C4-2B (cell line): ENCODE measurements at regions not wholly inside any gene's neighbourhood (a gene's known extent, or its start where the extent isn't known, plus 50 kb on each side); places are given as distances from the start of the nearest gene placed in this dataset.
A peak's percentile ranks its signal among the peaks of the same experiment; 100 is the strongest.

Experiments
- H3K27ac ChIP-seq: fragments of 450-650 bp; 2 replicates; pipeline ENCODE4 v1.5.1; 2017
- CTCF ChIP-seq: fragments of 450-650 bp; conservative IDR thresholded peaks from 2 replicates; pipeline ENCODE4 v1.5.1; 2017; ENCODE audit warnings: mild to moderate bottlenecking
- ZFX ChIP-seq: fragments of 450-650 bp; IDR thresholded peaks from 2 replicates; pipeline ENCODE4 v1.6.1; 2017

- TF ChIP-seq ZFX = no peak
- TF ChIP-seq CTCF = no peak
- no peak overlapping the region for H3K27ac ChIP-seq
These were observed 356.1 kb downstream of the OTOL1 start for GRCh38 chr3:161852744-161853143.

GRCh38 chr3:161854232-161854771 lies 357.7 kb downstream of the OTOL1 start:
- H3K27ac ChIP-seq = no peak overlapping the region
- TF ChIP-seq ZFX = no peak
- TF ChIP-seq CTCF = peak; percentile 64

GRCh38 chr3:161859057-161859456 lies 362.4 kb downstream of the OTOL1 start:
- TF ChIP-seq CTCF (no peak), ZFX (no peak)
- no peak overlapping the region for H3K27ac ChIP-seq

- H3K27ac ChIP-seq = no peak overlapping the region
- TF ChIP-seq CTCF (no peak), ZFX (no peak)
These were observed 363.4 kb downstream of the OTOL1 start for GRCh38 chr3:161859865-161860450.

GRCh38 chr3:161863775-161864174 lies 367.2 kb downstream of the OTOL1 start:
- no peak for TF ChIP-seq CTCF
- TF ChIP-seq ZFX = no peak
- H3K27ac ChIP-seq = no peak overlapping the region

GRCh38 chr3:161866176-161866575 lies 369.6 kb downstream of the OTOL1 start:
- TF ChIP-seq ZFX = no peak
- no peak for TF ChIP-seq CTCF
- no peak overlapping the region for H3K27ac ChIP-seq

- TF ChIP-seq ZFX = no peak
- no peak overlapping the region for H3K27ac ChIP-seq
These were observed 378.9 kb downstream of the OTOL1 start for GRCh38 chr3:161875483-161875882.

GRCh38 chr3:161879470-161879869 lies 382.9 kb downstream of the OTOL1 start:
- TF ChIP-seq ZFX (no peak), CTCF (no peak)
- no peak overlapping the region for H3K27ac ChIP-seq
